Natural killer cell (primary cell): ENCODE measurements at regions not wholly inside any gene's neighbourhood (a gene's known extent, or its start where the extent isn't known, plus 50 kb on each side); places are given as distances from the start of the nearest gene placed in this dataset.
A peak's percentile ranks its signal among the peaks of the same experiment; 100 is the strongest.

Experiments
- ATAC-seq, 3 donors: fragments of 150-1000 bp in 2 of 3; fragments of 200-7000 bp in 1 of 3; cut with Tn5 transposase; 1 replicate in 1 of 3; 2 replicates in 2 of 3; pipeline ENCODE4 v1.10.0; 2021; ENCODE audit warnings: mild to moderate bottlenecking in 2 of 3, moderate library complexity in 2 of 3
- DNase-seq, 2 donors: peaks; one replicate each; pipeline versions ENCODE4 v3.0.0 to v3.0.0-alpha.2; 2013 to 2021; ENCODE audit warnings: mixed read lengths in 1 of 2
- H3K27ac ChIP-seq: one replicate; pipeline ENCODE4 v1.5.1; 2013; ENCODE audit warnings: mild to moderate bottlenecking, low read length
- H3K27me3 ChIP-seq: one replicate; pipeline ENCODE4 v1.6.1; 2013; ENCODE audit warnings: low read length; ENCODE audit not compliant: control insufficient read depth, insufficient read depth
- H3K36me3 ChIP-seq: one replicate; pipeline ENCODE4 v1.6.1; 2013; ENCODE audit warnings: low read length; ENCODE audit not compliant: control insufficient read depth, insufficient read depth
- H3K4me1 ChIP-seq: one replicate; pipeline ENCODE4 v1.6.1; 2013; ENCODE audit warnings: low read length; ENCODE audit not compliant: control insufficient read depth, insufficient read depth
- H3K4me3 ChIP-seq: one replicate; pipeline ENCODE4 v1.5.1; 2013; ENCODE audit warnings: low read length
- H3K9me3 ChIP-seq: one replicate; pipeline ENCODE4 v1.6.1; 2013; ENCODE audit warnings: low read length; ENCODE audit not compliant: control insufficient read depth, insufficient read depth
- H3K27ac Mint-ChIP-seq, 2 donors: one replicate each; pipeline ENCODE4 v1.8.0; 2022; ENCODE audit warnings: mild to moderate bottlenecking in 2 of 2, mixed read lengths in 2 of 2, moderate library complexity in 1 of 2
- H3K27me3 Mint-ChIP-seq, 2 donors: one replicate each; pipeline ENCODE4 v1.8.0; 2022; ENCODE audit warnings: low read depth in 2 of 2, mixed read lengths in 2 of 2
- H3K36me3 Mint-ChIP-seq: one replicate; pipeline ENCODE4 v1.8.0; 2022; ENCODE audit warnings: mixed read lengths
- H3K4me1 Mint-ChIP-seq, 2 donors: one replicate each; pipeline ENCODE4 v1.8.0; 2022; ENCODE audit warnings: mixed read lengths in 2 of 2
- H3K4me3 Mint-ChIP-seq: one replicate; pipeline ENCODE4 v1.8.0; 2022; ENCODE audit warnings: mild to moderate bottlenecking, moderate library complexity, mixed read lengths
- H3K9me3 Mint-ChIP-seq, 2 donors: one replicate each; pipeline ENCODE4 v1.8.0; 2022; ENCODE audit warnings: mixed read lengths in 2 of 2
- WGBS: methylation state at CpG from one replicate; pipeline ENCODE4 v1.1.7; 2013; ENCODE audit warnings: missing lambda C conversion rate; ENCODE audit not compliant: insufficient coverage; 5-methylcytosine and 5-hydroxymethylcytosine counted together
- intact Hi-C: fragments of 100-400 bp; cut with micrococcal nuclease; formaldehyde crosslinking; loops from one replicate; pipeline ENCODE4 v1.14.2; 2022
- TF ChIP-seq, protein P1 (sequence below): fragments of 200-600 bp; IDR thresholded peaks from one replicate; pipeline ENCODE4 v1.8.0; 2022; ENCODE audit warnings: antibody characterized with exemption

- WGBS: 100% methylated on average over 3 of the region's 3 CpGs
- H3K36me3 ChIP-seq: no peaks in the 10 kb centered on the region
- H3K4me1 ChIP-seq: peaks cover 8% of the 10 kb centered on the region
- no peaks in the 10 kb centered on the region for H3K9me3 ChIP-seq
- no peaks in the 10 kb centered on the region for H3K9me3 Mint-ChIP-seq
- TF ChIP-seq, protein P1, sequence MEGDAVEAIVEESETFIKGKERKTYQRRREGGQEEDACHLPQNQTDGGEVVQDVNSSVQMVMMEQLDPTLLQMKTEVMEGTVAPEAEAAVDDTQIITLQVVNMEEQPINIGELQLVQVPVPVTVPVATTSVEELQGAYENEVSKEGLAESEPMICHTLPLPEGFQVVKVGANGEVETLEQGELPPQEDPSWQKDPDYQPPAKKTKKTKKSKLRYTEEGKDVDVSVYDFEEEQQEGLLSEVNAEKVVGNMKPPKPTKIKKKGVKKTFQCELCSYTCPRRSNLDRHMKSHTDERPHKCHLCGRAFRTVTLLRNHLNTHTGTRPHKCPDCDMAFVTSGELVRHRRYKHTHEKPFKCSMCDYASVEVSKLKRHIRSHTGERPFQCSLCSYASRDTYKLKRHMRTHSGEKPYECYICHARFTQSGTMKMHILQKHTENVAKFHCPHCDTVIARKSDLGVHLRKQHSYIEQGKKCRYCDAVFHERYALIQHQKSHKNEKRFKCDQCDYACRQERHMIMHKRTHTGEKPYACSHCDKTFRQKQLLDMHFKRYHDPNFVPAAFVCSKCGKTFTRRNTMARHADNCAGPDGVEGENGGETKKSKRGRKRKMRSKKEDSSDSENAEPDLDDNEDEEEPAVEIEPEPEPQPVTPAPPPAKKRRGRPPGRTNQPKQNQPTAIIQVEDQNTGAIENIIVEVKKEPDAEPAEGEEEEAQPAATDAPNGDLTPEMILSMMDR: no peak
- H3K4me3 Mint-ChIP-seq: no peak overlapping the region
- H3K27me3 Mint-ChIP-seq: no peaks in the 10 kb centered on the region
- intact Hi-C loops: loop anchor here (5.0 kb wide), 1 partner anchor 555 kb away; no protein-coding TSS in a partner anchor
- H3K27ac Mint-ChIP-seq: no peak overlapping the region
- DNase-seq (no peak), ATAC-seq (no peak)
- H3K27ac ChIP-seq: no peak overlapping the region
- no peak overlapping the region for H3K4me3 ChIP-seq
- H3K4me1 Mint-ChIP-seq: no peaks in the 10 kb centered on the region
- H3K36me3 Mint-ChIP-seq: no peaks in the 10 kb centered on the region
- no peaks in the 10 kb centered on the region for H3K27me3 ChIP-seq
Observed at GRCh38 chrX:69287095-69287494, 121.8 kb upstream of the PJA1 start.

DNA sequence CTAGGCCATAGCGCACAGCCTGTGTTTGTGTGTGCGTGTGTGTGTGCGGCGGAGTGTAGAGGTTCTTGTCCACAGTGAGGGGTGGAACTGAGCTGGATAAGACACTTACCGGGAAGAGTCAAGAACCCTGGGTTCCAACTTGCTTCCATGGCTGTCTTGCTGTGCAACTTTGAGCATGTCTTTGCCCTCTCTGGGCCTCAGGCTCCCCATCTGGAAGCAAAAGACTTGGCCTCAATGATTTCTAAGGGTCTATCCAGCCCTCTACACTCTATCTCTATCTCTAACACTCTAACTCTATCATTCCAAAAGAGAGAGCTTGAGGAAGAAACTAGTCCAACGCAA is 121.3 kb upstream of the PJA1 start:
- 85% methylated on average over 4 of the region's 6 CpGs for WGBS
- Mint-ChIP-seq H3K27ac (no peak overlapping the region), H3K4me3 (no peak overlapping the region), H3K36me3 (no peaks in the 10 kb centered on the region), H3K4me1 (no peaks in the 10 kb centered on the region), H3K27me3 (no peaks in the 10 kb centered on the region), H3K9me3 (no peaks in the 10 kb centered on the region)
- no peak overlapping the region for H3K27ac ChIP-seq
- H3K4me3 ChIP-seq: no peak overlapping the region
- intact Hi-C loops: loop anchor here (1.0 to 5.0 kb wide), 2 partner anchors 458 to 554 kb away; no protein-coding TSS in a partner anchor
- DNase-seq: no peak
- H3K4me1 ChIP-seq: peaks cover 8% of the 10 kb centered on the region
- H3K9me3 ChIP-seq: no peaks in the 10 kb centered on the region
- no peaks in the 10 kb centered on the region for H3K27me3 ChIP-seq
- no peak for ATAC-seq
- TF ChIP-seq, protein P1: no peak
- no peaks in the 10 kb centered on the region for H3K36me3 ChIP-seq

GRCh38 chrX:69285881-69286564 is 120.8 kb upstream of the PJA1 start:
- 6% methylated on average over 29 of the region's 31 CpGs for WGBS
- no peaks in the 10 kb centered on the region for H3K27me3 ChIP-seq
- H3K4me3 ChIP-seq: peak overlapping the region; percentile 12
- DNase-seq (peak; percentile 50 to 69), ATAC-seq (peak; percentile 60 to 88 (median 62))
- no peaks in the 10 kb centered on the region for H3K9me3 ChIP-seq
- Mint-ChIP-seq H3K9me3 (no peaks in the 10 kb centered on the region), H3K36me3 (no peaks in the 10 kb centered on the region), H3K4me1 (no peaks in the 10 kb centered on the region), H3K27ac (no peak overlapping the region), H3K4me3 (no peak overlapping the region), H3K27me3 (no peaks in the 10 kb centered on the region)
- H3K27ac ChIP-seq: no peak overlapping the region
- no peaks in the 10 kb centered on the region for H3K36me3 ChIP-seq
- intact Hi-C loops: loop anchor here (1.0 to 5.0 kb wide), 2 partner anchors 458 to 554 kb away; no protein-coding TSS in a partner anchor
- TF ChIP-seq, protein P1: peak; percentile 69
- H3K4me1 ChIP-seq: peaks cover 8% of the 10 kb centered on the region

DNA sequence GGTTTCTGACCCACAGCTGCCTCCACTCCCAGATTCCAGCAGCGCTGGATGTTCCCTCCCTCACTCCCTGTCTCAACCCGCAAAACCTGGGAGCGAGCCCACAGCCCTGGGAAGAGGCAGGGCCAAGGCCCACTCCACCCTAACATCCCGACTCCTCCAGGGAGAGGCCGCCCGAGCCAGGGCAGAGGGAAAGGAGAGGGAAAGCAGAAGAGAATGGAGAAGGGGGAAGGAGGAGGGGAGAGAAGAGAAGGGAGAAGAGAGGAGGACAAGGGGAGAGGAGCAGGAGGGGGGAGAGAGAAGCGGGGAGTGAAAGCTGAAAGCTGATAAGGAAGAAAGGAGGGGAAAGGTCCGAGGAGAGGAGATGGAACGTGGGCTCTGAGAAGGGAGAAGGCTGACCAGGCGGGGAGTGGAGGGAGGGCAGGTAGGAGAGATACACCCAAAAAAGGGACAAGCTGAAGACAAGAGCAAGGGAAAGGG is 120.2 kb upstream of the PJA1 start:
- H3K4me1 Mint-ChIP-seq: no peaks in the 10 kb centered on the region
- Histone ChIP-seq H3K4me1 (peaks cover 8% of the 10 kb centered on the region), H3K27me3 (no peaks in the 10 kb centered on the region), H3K27ac (no peak overlapping the region), H3K4me3 (peak overlapping the region; percentile 12), H3K36me3 (no peaks in the 10 kb centered on the region), H3K9me3 (no peaks in the 10 kb centered on the region)
- ATAC-seq: no peak
- H3K36me3 Mint-ChIP-seq: no peaks in the 10 kb centered on the region
- H3K4me3 Mint-ChIP-seq: no peak overlapping the region
- DNase-seq: no peak
- H3K9me3 Mint-ChIP-seq: no peaks in the 10 kb centered on the region
- H3K27ac Mint-ChIP-seq: no peak overlapping the region
- H3K27me3 Mint-ChIP-seq: no peaks in the 10 kb centered on the region
- WGBS: 68% methylated on average over 7 of the region's 10 CpGs
- intact Hi-C loops: loop anchor here (5.0 kb wide), 1 partner anchor 553 kb away; no protein-coding TSS in a partner anchor
- TF ChIP-seq, protein P1: no peak
